ENCODE measurements at regions not wholly inside any gene's neighbourhood (a gene's known extent, or its start where the extent isn't known, plus 50 kb on each side); places are given as distances from the start of the nearest gene placed in this dataset.
"Not testable (repeated sequence)": the region's sequence is repeated elsewhere in the genome, so short reads cannot be mapped to it uniquely, and the experiment has no call there.

DNA sequence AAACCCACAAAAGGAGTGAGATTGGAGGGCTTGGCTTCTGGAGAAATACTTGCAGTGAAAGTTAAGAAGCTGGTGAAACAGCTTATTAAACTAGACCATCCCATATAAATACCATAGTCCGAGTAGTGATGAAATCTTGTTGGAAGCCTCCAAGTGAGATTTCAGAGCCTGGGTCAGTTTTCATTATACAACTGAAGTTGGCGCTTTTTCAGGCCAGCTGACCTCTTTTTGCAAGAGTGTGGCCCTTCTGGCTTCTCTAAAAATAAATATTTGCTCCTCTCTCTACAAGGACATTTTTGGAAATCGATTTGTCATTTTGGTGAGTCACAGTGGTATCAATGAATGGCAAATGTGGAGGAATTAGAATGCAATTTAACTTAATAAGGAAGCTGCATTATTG lies 51.2 kb upstream of the THRB start:
- no peak for DNase-seq

DNA sequence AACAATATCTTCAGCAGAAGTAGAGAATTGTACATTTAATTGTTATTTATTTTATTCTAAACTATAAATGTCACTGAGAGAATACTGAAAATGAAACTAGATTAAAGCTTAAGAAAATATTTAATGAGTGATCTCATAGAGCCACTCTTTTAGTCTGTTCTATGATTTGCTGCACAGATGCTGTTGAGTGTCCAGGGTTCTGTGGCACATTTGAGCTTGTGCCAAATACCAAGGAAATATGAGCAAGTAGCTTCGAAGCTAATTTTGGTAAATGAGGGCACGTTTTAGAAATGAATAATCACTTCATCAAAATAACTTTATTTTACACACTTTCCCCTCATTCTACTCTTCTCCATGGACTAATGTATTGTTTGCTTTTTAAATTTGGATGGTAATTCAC lies 53.6 kb upstream of the THRB start:
- DNase-seq, result no peak

DNA sequence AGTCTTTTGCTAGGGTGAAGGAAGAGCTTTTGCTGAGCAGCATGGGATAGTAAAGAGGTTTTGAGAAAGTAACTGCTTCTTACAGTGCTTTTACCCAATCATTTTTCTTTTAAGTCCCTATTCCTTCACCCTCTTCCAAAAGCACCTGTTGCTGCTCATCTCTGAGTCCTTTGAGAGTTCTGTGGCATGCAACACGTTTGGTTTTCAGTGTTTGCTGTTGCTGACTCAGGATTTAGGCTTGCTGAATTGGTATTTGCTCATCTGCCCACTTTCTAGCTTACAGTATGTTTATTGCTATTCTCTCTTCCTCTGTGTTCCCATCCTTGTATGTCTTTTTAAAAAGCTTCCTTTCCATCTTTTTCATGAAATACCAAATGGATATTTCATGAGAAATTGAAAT lies 55.9 kb upstream of the THRB start:
- no peak for DNase-seq

DNA sequence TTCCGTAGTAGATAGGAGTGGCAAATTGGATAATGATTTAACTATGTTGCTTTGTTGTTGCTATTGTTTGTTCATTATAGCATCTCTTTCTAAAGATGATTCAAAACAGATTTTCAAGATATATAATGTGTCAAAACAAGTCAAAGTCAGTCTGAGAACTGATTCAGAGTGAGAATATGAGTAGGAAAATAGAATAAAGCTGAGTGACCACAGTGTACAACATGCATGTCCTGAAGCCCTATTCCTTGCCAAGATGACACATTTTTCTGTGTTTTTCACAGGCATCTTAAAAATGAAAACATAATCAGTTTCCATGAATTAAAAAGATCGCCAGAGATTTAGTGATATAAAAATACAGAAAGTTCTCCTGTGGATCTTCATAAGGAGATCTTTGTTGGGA lies 57.0 kb upstream of the THRB start:
- no peak for DNase-seq

DNA sequence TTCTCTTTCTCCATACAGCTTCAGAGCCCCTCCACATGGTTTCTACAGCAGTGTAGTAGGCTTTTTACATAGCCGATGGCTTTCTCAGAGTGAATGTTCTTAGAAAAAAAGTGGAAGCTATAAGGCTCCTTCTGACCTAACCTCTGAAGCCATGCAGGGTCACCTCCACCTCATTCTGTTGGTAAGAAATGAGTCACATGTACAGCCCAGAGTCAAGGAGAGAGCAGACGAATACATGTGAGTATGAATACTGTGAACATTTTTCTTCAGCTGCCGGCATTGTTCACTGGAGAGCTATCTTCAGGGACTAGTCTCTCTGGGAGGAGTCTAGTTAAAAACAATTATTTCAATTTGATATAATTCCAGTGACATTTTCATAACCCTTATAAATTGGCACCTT lies 68.2 kb upstream of the THRB start:
- DNase-seq, result no peak

DNA sequence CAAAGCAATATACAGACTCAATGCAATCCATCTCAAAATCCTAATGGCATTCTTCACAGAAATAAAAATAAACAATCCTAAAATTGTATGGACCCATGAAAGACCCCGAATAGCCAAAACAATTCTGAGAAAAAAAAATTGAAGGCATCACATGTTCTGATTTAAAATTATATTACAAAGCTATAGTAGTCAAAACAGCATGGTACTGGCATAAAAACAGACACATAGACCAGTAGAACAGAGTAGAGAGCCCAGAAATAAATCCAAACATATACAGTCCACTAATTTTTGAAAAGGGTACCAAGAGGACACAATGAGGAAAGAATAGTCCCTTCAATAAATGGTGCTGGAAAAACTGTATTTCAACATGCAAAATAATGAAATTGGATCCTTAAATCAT lies 70.4 kb upstream of the THRB start:
- DNase-seq, result no peak

DNA sequence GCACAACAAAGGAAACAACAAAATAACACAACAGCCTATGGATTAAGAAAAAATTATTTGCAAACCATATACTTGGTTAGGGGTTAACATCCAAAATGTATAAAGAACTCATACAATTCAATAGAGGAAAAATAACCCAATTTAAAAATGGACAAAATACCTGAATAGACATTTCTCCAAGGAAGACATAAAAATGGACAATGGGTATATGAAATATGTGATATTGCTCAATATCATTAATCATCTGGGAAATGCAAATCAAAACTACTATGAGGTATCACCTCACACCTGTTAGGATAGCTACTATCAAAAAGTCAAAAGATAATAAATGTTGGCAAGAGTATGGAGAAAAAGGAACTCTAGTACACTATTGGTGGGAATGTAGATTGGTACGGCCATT lies 71.0 kb upstream of the THRB start:
- no peak for DNase-seq

DNA sequence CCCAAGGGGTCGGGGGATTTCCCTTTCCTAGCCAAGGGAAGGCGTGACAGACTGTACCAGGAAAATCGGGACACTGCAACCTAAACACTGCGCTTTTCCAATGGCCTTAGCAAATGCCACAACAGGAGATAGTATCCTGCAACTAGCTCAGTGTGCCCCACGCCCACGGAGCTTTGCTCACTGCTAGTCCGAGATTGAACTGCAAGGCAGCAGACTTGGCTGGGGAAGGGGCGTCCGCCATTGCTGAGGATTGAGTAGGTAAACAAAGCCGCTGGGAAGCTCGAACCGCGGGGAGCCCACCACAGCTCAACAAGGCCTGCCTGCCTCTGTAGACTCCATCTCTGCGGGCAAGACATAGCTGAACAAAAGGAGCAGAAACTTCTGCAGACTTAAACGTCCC lies 72.3 kb upstream of the THRB start:
- no peak for DNase-seq

DNA sequence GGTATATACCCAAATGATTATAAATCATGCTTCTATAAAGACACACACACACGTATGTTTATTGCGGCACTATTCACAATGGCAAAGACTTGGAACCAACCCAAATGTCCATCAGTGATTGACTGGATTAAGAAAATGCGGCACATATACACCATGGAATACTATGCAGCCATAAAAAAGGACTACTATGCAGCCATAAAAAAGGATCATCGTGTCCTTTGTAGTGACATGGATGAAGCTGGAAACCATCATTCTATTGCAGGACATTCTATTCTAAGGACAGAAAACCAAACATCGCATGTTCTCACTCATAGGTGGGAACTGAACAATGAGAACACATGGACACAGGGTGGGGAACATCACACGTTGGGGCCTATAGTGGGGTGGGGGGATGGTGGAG lies 77.8 kb upstream of the THRB start:
- DNase-seq, result not testable (repeated sequence)

DNA sequence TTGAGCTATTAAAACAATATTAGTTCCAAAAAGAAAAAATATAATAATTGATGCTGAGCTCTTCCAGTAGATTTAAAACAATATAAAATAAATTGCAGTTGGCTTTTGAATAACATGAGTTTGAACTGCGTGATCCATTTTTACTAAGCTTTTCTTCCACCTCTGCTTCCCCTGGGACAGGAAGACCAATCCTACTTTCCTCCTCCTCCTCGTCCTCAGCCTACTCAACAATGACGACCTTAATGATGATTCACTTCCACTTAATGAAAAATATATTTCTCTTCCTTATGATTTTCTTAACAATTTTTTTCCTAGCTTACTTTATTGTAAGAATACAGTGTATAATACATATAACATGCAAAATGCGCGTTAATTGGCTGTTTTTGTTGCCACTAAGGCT lies 78.9 kb upstream of the THRB start:
- DNase-seq, result no peak

DNA sequence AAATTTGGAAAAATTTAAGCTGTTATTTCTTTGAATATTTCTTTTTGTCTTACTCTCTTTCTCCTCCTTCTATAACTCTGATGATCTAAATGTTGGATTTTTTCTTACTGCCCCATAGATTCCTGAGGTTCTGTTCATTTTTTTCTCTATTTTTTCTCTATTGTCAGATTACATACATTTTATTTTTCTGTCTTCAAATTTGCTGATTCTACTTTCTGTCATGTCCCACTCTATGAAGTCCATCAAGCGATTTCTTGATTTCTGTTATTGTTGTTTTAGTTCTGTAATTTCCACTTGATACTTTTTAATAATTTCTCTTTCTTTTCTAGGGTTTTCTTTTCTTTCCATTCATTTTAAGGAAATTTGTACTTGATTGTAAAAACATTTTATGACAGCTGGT lies 83.7 kb upstream of the THRB start:
- DNase-seq, result no peak

DNA sequence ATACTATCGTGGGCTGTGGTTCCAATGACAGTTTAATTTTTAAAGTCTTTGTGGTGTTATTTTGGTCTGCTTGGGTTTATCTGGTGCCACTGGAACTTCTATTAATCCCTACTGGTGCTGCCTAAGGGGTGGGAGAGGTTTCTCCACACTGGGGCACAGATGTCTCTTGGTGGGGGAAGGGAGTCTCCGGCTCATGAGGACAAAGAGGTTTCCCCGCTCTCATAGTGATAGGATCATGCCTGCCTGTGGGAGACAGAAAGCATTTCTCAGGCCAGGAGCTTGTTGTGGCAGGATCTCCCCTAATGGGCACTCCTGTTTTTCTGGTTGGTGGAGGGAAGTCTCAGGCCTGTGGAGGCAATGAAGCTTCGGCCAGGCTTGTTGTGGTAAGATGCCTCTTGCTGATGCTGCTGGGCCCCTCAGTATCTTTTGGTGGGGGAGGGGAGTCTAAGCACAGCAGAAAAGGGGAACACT lies 84.3 kb upstream of the THRB start:
- DNase-seq, result no peak

DNA sequence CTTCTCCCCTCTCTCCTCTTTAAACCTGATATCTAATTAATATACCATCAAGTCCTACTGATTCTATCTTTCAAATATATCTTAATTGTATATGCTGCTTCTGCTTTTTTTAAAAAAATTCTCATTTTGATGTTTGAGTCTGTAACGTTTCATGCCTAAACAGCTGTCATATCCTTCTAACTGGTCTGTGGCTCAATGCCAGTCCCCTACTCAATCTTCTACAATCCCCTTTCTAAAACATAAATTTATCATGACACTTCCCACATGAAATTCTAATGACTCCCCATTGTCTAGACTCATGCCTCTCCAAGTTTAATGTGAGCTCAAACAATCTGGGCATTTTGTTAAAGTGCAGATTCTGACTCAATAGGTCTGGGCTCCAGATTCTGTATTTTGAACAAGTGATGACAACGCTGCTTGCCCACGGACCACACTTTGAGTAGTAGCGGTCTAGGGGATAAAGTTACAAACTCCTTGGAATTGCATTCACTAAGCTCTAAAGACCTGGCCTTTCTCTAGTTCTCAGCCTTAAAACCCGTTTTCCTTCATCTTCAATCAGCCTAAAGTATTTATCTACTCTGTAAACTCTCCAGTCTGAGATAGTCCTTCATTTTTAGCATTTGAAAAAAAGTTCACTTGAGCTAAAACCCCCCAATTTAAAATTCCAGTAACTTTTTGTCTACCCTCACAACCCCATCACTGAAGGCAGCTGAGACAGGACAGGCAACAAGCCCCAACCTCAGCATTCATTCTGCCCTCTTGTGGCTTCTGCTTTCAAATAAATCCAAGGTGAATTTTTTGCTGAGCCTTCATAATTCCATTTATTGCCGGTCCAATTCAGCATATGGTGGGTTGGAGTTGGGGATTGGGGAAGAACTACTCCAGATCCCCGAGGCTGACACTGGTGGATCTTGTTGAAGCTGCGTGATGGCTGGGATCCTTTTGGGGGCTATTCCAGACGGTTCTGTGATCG lies 88.1 kb upstream of the THRB start:
- no peak for DNase-seq

DNA sequence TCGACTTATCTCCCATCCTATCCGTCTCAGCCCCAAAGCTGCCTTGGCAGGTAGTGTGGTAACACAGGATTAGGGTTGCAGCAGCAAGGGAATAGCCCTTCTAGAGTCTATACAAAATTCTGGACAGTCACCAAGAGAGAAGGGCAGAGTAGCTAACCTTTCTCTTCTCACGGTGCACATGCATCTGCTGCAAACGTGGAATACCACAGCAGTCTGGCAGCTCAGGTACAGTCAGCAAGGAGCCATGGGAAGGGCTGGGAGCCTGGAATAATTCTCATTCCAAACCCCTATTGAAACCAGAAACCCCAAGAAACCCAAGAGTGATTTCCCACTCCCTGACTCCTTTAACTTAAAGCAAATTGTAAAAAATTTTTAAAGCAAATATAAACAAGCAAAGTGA lies 92.3 kb upstream of the THRB start:
- DNase-seq, result no peak

DNA sequence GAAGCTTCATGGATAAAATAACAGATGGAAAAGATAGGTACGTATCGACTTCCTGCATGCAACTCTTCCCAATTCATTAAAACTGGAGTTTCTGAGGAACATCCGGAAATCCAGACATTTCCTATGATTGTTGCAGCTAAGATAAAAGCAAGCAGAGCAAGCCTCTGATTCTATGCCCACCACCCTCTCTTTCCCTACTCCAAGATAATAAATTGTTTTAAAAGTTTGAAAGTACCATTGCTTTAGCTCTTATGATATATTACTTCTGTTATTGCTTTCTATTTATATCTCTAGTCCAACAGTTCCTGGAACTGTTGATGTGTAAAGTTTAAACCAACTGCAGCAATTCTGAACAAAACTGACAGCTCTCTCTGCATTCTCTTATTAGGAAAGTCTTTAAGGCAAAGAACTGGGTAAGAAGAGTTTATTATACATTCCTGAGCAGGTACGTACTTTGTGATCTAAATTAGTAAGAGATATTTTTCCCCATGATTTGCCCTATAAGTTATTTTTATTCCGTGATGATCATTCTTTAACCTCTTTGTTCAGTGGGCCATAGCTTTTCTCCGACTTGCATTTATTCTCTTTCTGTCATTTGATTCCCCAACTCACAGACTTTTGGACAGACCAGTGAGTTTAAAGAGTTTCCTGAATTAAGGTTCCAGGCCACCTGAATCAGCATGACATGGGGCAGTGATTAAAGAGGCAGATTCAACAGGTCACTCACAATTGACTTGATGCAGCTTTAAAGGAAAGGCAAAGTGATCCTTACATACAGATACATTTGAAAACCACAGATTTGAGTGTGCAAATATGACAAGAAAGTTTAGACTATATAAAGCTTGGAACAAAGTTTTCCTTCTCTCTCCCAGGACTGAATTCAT lies 94.2 kb upstream of the THRB start:
- DNase-seq, result no peak

DNA sequence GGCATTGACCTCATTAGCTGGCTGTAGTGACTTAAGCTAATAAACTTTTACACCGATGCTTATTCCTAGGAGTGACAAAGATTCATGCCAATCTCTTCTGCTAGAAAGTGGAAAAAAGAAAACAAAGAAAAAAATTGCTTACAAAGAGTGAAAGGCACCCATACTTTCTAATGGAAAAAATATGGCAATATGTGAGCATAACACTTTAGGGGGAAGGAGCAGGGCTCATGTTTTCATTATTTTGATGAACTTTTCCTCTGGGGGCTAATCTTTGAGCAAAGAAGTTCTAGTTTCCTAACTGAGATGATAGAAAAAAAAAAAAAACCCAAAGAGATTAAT lies 94.8 kb upstream of the THRB start:
- no peak for DNase-seq

DNA sequence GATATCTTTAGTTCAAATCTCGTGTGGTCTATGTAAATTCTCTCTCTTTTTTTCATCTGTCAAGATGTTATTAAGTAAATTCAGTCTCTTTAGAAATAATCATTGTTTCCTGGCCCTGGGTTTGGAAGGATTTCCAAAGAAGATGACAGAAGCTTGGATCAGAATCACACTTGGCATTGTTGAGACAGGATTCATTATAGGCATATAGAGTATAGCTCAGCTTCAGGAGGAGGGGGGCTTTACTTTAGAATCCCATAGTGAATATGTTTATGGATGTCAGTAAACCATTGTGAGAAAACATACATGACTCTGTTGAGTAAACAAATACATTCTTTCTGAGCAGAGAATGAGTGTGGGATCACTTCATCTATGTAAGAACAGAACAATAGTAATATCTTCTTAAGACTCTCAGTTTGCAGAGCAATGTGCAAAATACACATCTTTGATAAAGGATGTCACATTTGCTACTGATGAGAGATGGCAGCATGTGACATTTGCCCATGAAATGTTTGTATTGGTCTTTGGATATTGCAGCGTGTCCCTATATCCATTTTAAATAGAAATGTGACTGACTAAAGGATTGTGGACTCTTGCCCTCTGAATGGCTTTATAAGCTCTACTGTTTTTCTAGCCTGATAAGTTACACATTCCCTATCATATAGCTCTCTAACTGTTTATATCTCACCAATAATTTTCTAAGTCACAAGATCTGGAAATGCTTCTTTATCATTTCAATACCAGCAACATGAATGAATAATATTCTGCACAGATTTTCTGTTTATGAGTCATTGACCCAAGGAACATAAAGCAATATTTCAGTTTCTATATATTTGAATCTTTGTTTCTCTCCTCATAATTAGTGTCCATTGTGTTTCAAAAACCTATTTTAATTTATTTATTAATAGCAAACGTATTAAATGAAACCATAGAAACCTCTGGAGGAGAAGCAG lies 95.6 kb upstream of the THRB start:
- no peak for DNase-seq

DNA sequence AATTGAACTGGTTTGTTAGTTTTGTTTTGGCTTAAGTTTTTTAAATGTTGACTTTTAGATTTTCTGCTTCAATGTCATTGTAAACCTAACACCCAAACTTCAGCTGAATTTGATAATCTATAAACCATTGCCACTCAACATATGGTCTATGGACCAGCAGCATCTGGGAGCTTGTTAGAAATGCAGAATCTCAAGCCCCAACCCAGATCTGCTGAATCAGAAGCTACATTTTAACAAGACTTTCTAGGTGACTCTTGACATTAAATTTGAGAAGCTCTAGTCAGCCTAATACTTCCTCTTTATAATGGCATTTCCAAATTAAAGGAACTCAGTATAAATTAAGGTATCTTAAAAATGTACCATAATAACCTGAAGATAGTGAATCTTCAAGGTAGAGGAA lies 96.5 kb upstream of the THRB start:
- no peak for DNase-seq

DNA sequence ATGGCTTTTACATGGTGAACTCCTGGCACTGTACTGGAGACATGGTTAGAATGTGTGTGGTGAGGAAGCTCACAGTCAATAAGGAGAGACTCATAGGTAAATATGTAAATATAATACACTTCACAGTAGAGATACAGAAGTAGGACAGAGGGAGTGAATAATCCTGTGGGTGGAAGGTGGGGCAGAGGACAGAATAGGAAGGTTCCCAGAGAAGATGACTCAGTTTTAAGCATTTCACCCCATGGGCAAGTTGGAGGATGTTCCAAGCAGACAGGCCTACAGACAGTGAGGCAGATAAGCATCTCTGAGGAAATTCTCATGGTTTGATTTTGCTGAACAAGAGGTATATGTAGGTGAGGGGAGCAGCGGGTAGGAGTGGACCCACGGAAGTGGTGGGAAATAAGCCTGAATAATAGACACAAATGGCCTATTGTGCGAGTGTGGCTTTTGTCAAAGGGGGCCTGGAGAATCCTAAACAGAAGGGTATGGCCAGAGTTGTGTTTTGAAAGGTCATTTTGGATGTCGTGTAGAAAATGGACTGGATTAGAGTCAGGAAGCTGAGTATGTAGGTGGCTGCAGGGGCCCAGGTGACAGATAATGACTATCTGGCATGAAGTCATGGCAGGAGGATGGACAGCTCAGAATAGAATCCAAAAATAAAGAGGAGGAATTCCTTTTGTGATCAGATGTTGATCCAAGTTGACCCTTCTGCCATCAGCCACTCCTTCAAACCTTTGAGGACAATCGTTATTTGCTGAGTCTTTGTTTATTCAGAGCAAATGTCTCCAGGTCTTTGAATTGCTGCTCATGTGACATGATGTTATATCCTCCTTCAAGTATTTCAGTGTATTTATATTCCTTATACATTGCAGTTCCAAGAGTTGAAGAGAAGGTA lies 97.3 kb upstream of the THRB start:
- no peak for DNase-seq

DNA sequence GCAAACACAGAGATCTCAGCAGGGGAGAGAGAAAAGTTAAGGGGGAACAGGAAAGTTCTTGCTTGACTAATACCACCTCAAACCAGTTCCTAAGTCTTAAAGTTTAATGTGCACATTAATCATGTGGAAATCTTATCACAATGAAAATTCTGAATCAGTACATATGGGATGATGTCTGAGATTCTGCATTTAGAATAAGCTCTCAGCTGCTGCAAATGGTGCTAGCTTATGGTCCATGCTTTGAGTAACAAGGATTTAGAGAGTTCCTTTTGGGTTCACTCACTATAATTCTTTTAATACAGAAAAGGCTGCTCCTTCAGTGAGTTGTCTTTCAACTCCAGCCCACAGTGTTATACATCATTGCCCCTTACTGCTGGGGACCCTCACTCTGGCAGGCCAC lies 99.5 kb upstream of the THRB start:
- no peak for DNase-seq

DNA sequence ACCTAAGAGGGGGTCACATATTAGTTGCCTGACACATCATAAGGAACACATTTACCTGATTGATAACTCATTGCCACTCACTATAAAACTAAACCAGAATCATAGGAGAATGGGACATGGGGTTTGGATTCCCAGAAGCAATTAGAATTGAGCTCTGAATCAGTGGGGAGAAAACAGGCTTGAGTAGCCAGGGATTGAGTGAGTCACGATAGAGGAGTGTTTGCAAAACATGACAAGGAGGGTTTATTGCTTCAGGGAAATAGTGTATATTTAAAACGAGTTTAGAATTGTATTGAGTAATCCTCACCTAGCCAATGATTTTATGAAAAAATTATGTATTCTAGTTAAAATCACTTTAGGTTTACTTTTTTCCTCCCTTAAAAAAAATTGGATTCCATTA lies 101.1 kb upstream of the THRB start:
- DNase-seq, result no peak

DNA sequence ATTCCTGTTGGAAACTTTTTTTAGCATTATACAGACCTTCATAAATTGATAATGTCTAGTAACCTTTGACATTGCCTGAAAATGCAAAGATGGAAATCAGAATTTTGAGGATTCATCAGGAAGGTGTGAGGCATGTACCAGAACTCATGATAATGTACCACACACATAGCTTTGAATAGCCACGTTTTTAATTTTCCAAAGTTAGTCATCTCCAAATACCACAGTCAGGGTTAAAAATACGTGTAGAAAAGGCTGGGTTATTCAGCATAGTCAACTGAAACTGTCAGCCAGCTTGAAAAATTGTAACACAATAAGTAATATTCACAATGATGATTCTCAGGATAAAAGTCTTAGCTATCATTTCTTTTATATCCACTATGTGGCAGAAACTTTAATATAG lies 102.0 kb upstream of the THRB start:
- DNase-seq, result no peak

All from activated CD4-positive, alpha-beta T cell treated with anti-CD3 and anti-CD28 coated beads for 4 hours (primary cell).